ENCODE measurements at regions not wholly inside any gene's neighbourhood (a gene's known extent, or its start where the extent isn't known, plus 50 kb on each side); places are given as distances from the start of the nearest gene placed in this dataset.

- TF ChIP-seq CTCF (IDR thresholded peaks at IDR 0.05) (no peak), POLR2A (IDR thresholded peaks at IDR 0.05) (no peak)
Observed at GRCh38 chr5:39638813-39639212, 214.0 kb upstream of the DAB2 start.

Measured in testis (tissue), 2 donors.